Lower lobe of right lung (tissue), 2 donors: ENCODE measurements at regions not wholly inside any gene's neighbourhood (a gene's known extent, or its start where the extent isn't known, plus 50 kb on each side); places are given as distances from the start of the nearest gene placed in this dataset.
A peak's percentile ranks its signal among the peaks of the same experiment; 100 is the strongest.

Source experiments
- ATAC-seq, 2 donors: fragments of 200-7000 bp; cut with Tn5 transposase; one replicate each; pipeline ENCODE4 v1.9.1; 2020 to 2022; ENCODE audit warnings: mild to moderate bottlenecking in 2 of 2, moderate library complexity in 2 of 2
- DNase-seq: peaks from one replicate; pipeline ENCODE4 v3.0.0-alpha.2; 2020
- H3K27ac ChIP-seq: fragments of 200-600 bp; one replicate; pipeline ENCODE4 v1.8.0; 2022
- H3K27me3 ChIP-seq: fragments of 200-600 bp; one replicate; pipeline ENCODE4 v1.8.0; 2022; ENCODE audit warnings: low read depth
- H3K36me3 ChIP-seq: fragments of 200-600 bp; one replicate; pipeline ENCODE4 v1.8.0; 2022; ENCODE audit warnings: mild to moderate bottlenecking
- H3K4me1 ChIP-seq: fragments of 200-600 bp; one replicate; pipeline ENCODE4 v1.8.0; 2022
- H3K4me3 ChIP-seq: fragments of 200-600 bp; one replicate; pipeline ENCODE4 v1.8.0; 2022; ENCODE audit warnings: mild to moderate bottlenecking
- H3K9me3 ChIP-seq: fragments of 200-600 bp; one replicate; pipeline ENCODE4 v1.8.0; 2022
- CTCF ChIP-seq: fragments of 200-600 bp; IDR thresholded peaks from one replicate; pipeline ENCODE4 v1.8.0; 2022; ENCODE audit warnings: antibody characterized with exemption, mild to moderate bottlenecking
- intact Hi-C: fragments of 100-400 bp; cut with DNase I; formaldehyde crosslinking; loops from one replicate; pipeline ENCODE4 v1.11.0; 2022
- donor health status: DM: no; HTN: yes; CAD: no; lungs with severe emphysema.

- H3K27ac ChIP-seq: no peak overlapping the region
These were observed 364.2 kb downstream of the KLF5 start for GRCh38 chr13:73422973-73423372.

GRCh38 chr13:73421310-73421912 is 362.6 kb downstream of the KLF5 start:
- Histone ChIP-seq H3K9me3 (no peaks in the 10 kb centered on the region), H3K27ac (no peak overlapping the region), H3K4me1 (no peaks in the 10 kb centered on the region), H3K36me3 (no peaks in the 10 kb centered on the region), H3K4me3 (no peak overlapping the region), H3K27me3 (no peaks in the 10 kb centered on the region)
- ATAC-seq: no peak
- no peak for DNase-seq
- TF ChIP-seq CTCF: no peak
- intact Hi-C loops: no loop called here

More at GRCh38 chr13:73422973-73423372, 364.2 kb downstream of the KLF5 start:
- H3K4me1 ChIP-seq: no peaks in the 10 kb centered on the region
- DNase-seq (no peak), ATAC-seq (no peak)
- intact Hi-C loops: no loop called here
- no peak for TF ChIP-seq CTCF
- no peak overlapping the region for H3K4me3 ChIP-seq
- no peaks in the 10 kb centered on the region for H3K9me3 ChIP-seq
- no peaks in the 10 kb centered on the region for H3K27me3 ChIP-seq
- H3K36me3 ChIP-seq: no peaks in the 10 kb centered on the region

GRCh38 chr13:73419186-73419585 is 360.4 kb downstream of the KLF5 start:
- Histone ChIP-seq H3K27me3 (no peaks in the 10 kb centered on the region), H3K27ac (no peak overlapping the region), H3K4me3 (no peak overlapping the region), H3K4me1 (no peaks in the 10 kb centered on the region), H3K36me3 (no peaks in the 10 kb centered on the region), H3K9me3 (no peaks in the 10 kb centered on the region)
- intact Hi-C loops: no loop called here
- DNase-seq (no peak), ATAC-seq (no peak)
- TF ChIP-seq CTCF: no peak

GRCh38 chr13:73417012-73417615 is 358.3 kb downstream of the KLF5 start:
- ATAC-seq: peak in 1 of 2 donors; percentile 73

GRCh38 chr13:73416093-73416492 is 357.3 kb downstream of the KLF5 start:
- peak; percentile 57 to 73 for ATAC-seq
- H3K27me3 ChIP-seq: no peaks in the 10 kb centered on the region
- TF ChIP-seq CTCF: no peak
- no peak overlapping the region for H3K27ac ChIP-seq
- H3K9me3 ChIP-seq: no peaks in the 10 kb centered on the region
- no peak for DNase-seq
- no peaks in the 10 kb centered on the region for H3K36me3 ChIP-seq
- no peaks in the 10 kb centered on the region for H3K4me1 ChIP-seq
- intact Hi-C loops: no loop called here
- no peak overlapping the region for H3K4me3 ChIP-seq

More at GRCh38 chr13:73417012-73417615, 358.3 kb downstream of the KLF5 start:
- no peak for DNase-seq
- Histone ChIP-seq H3K27ac (no peak overlapping the region), H3K4me3 (no peak overlapping the region), H3K4me1 (no peaks in the 10 kb centered on the region), H3K9me3 (no peaks in the 10 kb centered on the region), H3K27me3 (no peaks in the 10 kb centered on the region), H3K36me3 (no peaks in the 10 kb centered on the region)
- intact Hi-C loops: no loop called here
- TF ChIP-seq CTCF: no peak
